ENCODE measurements at regions not wholly inside any gene's neighbourhood (a gene's known extent, or its start where the extent isn't known, plus 50 kb on each side); places are given as distances from the start of the nearest gene placed in this dataset.
A peak's percentile ranks its signal among the peaks of the same experiment; 100 is the strongest.

DNA sequence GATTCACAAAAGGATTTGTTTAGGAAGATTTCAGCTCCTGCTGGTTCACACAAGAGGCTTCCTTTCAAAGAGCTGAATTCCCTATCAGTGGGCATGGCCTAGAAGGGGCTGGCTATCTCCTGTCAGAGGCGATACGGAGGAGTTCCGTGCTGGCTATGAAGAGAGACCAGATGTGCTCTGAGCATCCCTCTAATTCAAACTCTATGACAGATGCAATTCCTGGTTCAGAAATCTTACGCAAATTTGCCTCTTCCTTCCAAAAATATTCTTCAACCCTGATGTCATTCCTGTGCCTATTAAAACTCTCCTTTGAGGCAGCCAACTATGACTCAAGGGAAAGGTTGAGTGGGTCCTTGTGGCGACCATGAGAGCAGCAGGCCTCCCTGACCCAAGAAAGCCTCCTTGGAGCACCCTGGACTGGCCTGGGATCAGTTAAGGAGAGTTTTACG is 139.3 kb upstream of the HES1 start:
- Histone ChIP-seq H3K4me3 (ENCODE audit: low read length in 3 of 3) (peak overlapping the region in 2 of 3 donors; percentile 47 to 71), H3K27me3 (ENCODE audit: control insufficient read depth in 3 of 3, insufficient read depth in 3 of 3, low read length in 3 of 3) (peaks cover 0 to 3% (median 0%) of the 10 kb centered on the region in 3 donors), H3K36me3 (ENCODE audit: control insufficient read depth in 3 of 3, insufficient read depth in 3 of 3, low read length in 3 of 3) (no peaks in the 10 kb centered on the region), H3K27ac (ENCODE audit: low read depth, low read length) (peak overlapping the region; percentile 94), H3K4me1 (ENCODE audit: control insufficient read depth in 3 of 3, insufficient read depth in 3 of 3, low read length in 3 of 3) (peaks cover 39 to 53% (median 45%) of the 10 kb centered on the region in 3 donors), H3K9ac (ENCODE audit: low read depth in 1 of 3, low read length in 3 of 3) (peak overlapping the region; percentile 43 to 79 (median 52)), H3K9me3 (ENCODE audit: control insufficient read depth in 3 of 3, low read length in 3 of 3) (no peaks in the 10 kb centered on the region)

DNA sequence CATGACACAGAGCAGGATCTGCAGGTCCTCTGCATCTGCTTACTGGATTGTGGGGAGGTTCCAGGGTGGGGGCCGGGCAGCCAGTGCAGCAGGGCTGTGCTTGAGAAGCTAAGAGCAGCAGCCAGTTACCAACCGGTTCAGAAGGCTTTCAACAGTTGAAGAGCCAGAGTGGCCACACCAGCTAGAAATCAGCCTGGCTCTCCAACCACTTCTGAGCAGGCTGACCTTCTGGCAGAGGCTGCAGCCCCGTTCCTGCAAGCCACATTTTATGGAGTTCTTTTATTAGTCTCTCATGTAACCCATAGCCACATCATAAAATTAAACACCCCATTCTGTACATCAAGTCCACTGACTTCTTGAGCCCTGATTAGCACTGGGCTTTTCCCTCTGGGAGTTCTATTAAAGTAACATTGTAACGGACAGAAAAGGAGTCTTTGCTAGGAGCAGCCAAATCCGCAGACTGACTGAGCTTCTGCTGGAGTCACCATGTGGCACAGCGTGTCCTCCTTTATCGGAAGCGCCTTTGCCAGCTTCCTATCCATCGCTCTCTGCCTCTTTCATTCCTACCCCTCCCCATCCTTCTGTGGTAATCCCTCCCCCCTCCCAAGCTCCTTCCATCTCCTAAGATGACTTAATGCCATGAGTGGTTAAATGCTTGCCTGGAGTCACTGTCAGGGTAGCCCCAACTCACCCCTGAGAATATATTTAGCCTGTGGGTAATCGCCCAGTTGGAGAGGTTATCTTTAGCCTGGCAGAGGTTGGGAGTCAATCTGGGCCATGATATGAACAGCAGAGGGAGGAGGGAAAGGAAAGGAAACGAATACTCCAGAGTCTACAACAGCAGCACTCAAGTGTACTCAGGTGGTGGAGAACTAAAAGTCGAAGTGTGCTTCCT is 138.5 kb upstream of the HES1 start:
- H3K9me3 ChIP-seq (ENCODE audit: control insufficient read depth in 3 of 3, low read length in 3 of 3): no peaks in the 10 kb centered on the region
- peak overlapping the region; percentile 43 to 79 (median 52) for H3K9ac ChIP-seq (ENCODE audit: low read depth in 1 of 3, low read length in 3 of 3)
- H3K4me1 ChIP-seq (ENCODE audit: control insufficient read depth in 3 of 3, insufficient read depth in 3 of 3, low read length in 3 of 3): peaks cover 40 to 60% (median 51%) of the 10 kb centered on the region in 3 donors
- H3K27me3 ChIP-seq (ENCODE audit: control insufficient read depth in 3 of 3, insufficient read depth in 3 of 3, low read length in 3 of 3): peaks cover 0 to 3% (median 0%) of the 10 kb centered on the region in 3 donors
- peak overlapping the region; percentile 94 for H3K27ac ChIP-seq (ENCODE audit: low read depth, low read length)
- no peaks in the 10 kb centered on the region for H3K36me3 ChIP-seq (ENCODE audit: control insufficient read depth in 3 of 3, insufficient read depth in 3 of 3, low read length in 3 of 3)
- H3K4me3 ChIP-seq (ENCODE audit: low read length in 3 of 3): peak overlapping the region in 2 of 3 donors; percentile 47 to 71

DNA sequence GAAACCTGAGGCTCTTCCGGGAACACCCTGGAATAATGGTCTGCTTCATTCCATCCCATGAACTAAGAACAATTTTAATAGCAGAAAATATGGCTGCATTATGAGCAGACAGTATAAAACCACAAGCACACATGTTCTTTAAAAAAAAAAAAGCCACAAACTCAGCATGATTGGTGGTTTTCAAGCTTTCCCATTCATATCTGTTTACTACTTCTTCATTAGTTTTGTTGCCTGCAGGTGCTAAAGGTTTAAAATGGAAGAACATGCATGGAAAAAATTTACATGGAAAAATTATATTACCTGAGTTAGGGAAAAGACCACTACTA is 137.9 kb upstream of the HES1 start:
- Histone ChIP-seq H3K4me3 (ENCODE audit: low read length in 3 of 3) (no peak overlapping the region), H3K4me1 (ENCODE audit: control insufficient read depth in 3 of 3, insufficient read depth in 3 of 3, low read length in 3 of 3) (peaks cover 44 to 60% (median 55%) of the 10 kb centered on the region in 3 donors), H3K27me3 (ENCODE audit: control insufficient read depth in 3 of 3, insufficient read depth in 3 of 3, low read length in 3 of 3) (peaks cover 0 to 3% (median 0%) of the 10 kb centered on the region in 3 donors), H3K9ac (ENCODE audit: low read depth in 1 of 3, low read length in 3 of 3) (peak overlapping the region; percentile 11 to 46 (median 21)), H3K9me3 (ENCODE audit: control insufficient read depth in 3 of 3, low read length in 3 of 3) (no peaks in the 10 kb centered on the region), H3K27ac (ENCODE audit: low read depth, low read length) (peak overlapping the region; percentile 94), H3K36me3 (ENCODE audit: control insufficient read depth in 3 of 3, insufficient read depth in 3 of 3, low read length in 3 of 3) (no peaks in the 10 kb centered on the region)

DNA sequence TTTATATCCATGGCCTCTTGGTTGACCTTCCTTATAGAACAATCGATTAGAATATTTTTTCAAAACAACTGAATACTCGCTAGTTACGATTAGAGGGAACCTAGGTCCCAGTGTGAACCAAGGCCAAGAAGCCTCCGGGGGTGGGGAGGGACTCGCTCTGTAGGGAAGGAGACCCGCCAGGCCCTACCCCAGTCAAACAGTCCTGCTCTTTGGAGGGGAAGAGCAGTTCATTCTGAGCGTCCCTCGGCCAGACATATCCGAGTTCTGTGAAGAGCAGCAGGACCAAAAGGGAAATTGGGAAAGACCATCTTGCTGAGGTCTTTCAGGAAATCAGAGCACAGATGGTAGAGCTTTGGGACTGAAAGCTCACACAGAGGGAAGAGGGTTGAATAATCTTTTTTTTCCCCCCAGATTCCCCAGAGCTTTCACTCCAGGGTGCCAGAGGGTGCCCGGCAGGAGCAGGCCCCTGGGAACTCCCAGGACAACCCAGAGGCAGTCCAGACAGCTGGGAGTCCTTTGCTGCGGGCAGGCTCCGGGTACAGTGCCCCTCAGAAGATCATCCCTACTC is 137.2 kb upstream of the HES1 start:
- peaks cover 49 to 65% (median 60%) of the 10 kb centered on the region in 3 donors for H3K4me1 ChIP-seq (ENCODE audit: control insufficient read depth in 3 of 3, insufficient read depth in 3 of 3, low read length in 3 of 3)
- peak overlapping the region; percentile 94 for H3K27ac ChIP-seq (ENCODE audit: low read depth, low read length)
- H3K27me3 ChIP-seq (ENCODE audit: control insufficient read depth in 3 of 3, insufficient read depth in 3 of 3, low read length in 3 of 3): no peaks in the 10 kb centered on the region
- no peak overlapping the region for H3K4me3 ChIP-seq (ENCODE audit: low read length in 3 of 3)
- no peaks in the 10 kb centered on the region for H3K36me3 ChIP-seq (ENCODE audit: control insufficient read depth in 3 of 3, insufficient read depth in 3 of 3, low read length in 3 of 3)
- no peaks in the 10 kb centered on the region for H3K9me3 ChIP-seq (ENCODE audit: control insufficient read depth in 3 of 3, low read length in 3 of 3)
- peak overlapping the region in 2 of 3 donors; percentile 11 to 46 for H3K9ac ChIP-seq (ENCODE audit: low read depth in 1 of 3, low read length in 3 of 3)

DNA sequence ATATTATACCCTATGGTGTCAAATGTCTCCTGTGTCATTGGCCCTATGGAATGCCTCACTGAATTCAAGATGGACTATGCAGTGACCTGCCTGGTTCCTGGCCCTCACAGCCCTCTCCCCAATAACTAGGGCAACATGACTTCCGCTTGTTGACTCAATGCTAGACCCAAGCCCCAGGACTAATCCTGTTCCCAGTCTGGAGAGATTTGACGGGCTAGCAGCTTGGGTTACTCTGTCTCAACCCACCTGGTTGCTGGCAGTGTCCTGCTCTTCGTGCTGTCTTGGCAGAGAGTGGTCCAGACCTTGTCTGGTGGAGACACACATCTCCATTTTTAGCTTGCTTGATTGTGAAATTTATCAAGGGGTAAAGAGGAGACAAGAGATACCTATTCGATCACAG is 135.8 kb upstream of the HES1 start:
- peaks cover 59 to 75% (median 69%) of the 10 kb centered on the region in 3 donors for H3K4me1 ChIP-seq (ENCODE audit: control insufficient read depth in 3 of 3, insufficient read depth in 3 of 3, low read length in 3 of 3)
- H3K36me3 ChIP-seq (ENCODE audit: control insufficient read depth in 3 of 3, insufficient read depth in 3 of 3, low read length in 3 of 3): no peaks in the 10 kb centered on the region
- H3K27me3 ChIP-seq (ENCODE audit: control insufficient read depth in 3 of 3, insufficient read depth in 3 of 3, low read length in 3 of 3): no peaks in the 10 kb centered on the region
- peak overlapping the region in 2 of 3 donors; percentile 3 to 47 for H3K9ac ChIP-seq (ENCODE audit: low read depth in 1 of 3, low read length in 3 of 3)
- H3K9me3 ChIP-seq (ENCODE audit: control insufficient read depth in 3 of 3, low read length in 3 of 3): no peaks in the 10 kb centered on the region
- no peak overlapping the region for H3K4me3 ChIP-seq (ENCODE audit: low read length in 3 of 3)
- peak overlapping the region; percentile 77 for H3K27ac ChIP-seq (ENCODE audit: low read depth, low read length)

DNA sequence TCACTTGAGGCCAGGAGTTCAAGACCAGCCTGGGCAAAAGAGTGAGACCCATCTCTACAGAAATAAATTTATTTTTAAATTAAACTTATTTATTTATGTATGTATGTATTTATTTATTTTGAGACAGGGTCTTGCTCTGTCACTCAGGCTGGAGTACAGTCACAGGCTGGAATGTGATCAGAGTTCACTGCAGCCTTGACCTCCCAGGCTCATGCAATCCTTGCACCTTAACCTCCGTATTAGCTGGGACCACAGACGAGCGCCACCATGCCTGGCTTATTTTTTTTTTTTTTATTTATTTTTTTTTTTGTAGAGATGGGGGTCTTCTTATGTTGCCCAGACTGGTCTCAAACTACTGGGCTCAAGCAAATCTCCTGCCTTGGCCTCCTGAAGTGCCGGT is 135.2 kb upstream of the HES1 start:
- peak overlapping the region in 1 of 3 donors; percentile 10 for H3K4me3 ChIP-seq (ENCODE audit: low read length in 3 of 3)
- no peaks in the 10 kb centered on the region for H3K9me3 ChIP-seq (ENCODE audit: control insufficient read depth in 3 of 3, low read length in 3 of 3)
- no peaks in the 10 kb centered on the region for H3K36me3 ChIP-seq (ENCODE audit: control insufficient read depth in 3 of 3, insufficient read depth in 3 of 3, low read length in 3 of 3)
- no peaks in the 10 kb centered on the region for H3K27me3 ChIP-seq (ENCODE audit: control insufficient read depth in 3 of 3, insufficient read depth in 3 of 3, low read length in 3 of 3)
- H3K9ac ChIP-seq (ENCODE audit: low read depth in 1 of 3, low read length in 3 of 3): peak overlapping the region in 1 of 3 donors; percentile 47
- peak overlapping the region; percentile 77 for H3K27ac ChIP-seq (ENCODE audit: low read depth, low read length)
- peaks cover 59 to 70% (median 69%) of the 10 kb centered on the region in 3 donors for H3K4me1 ChIP-seq (ENCODE audit: control insufficient read depth in 3 of 3, insufficient read depth in 3 of 3, low read length in 3 of 3)

DNA sequence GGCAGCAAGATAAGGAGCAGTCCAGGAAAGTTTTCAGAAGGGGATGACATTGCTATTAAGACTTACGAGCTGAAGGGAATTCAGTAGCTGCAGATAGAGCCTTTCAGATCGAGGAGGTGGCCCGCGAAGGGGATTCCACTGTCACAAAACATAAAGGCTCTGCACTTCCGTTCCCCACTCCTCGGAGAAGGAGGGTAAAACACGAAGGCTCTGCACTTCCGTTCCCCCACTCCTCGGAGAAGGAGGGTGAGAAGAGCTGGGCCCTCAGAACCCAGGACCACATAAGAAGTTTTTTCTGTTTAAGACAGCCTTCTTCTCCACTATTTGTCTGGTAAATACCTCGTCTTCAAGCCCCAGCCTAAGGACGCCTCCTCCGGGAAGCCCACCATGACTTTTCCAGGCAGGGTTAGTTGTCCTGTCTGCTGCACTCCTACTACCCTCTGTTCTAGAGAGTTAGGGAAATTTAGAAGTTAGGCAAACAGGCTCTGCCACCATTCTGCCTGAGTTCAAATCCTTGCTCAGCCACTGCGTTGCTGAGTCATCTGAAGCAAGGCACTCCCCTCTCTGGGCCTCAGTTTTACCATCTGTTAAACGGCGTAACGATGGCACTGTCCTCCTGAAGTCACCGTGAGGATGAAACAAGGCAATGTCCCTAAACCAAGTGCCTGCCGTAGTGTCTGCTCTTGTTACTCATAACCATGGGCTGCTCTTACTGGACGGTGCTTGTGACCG is 134.1 kb upstream of the HES1 start:
- H3K9me3 ChIP-seq (ENCODE audit: control insufficient read depth in 3 of 3, low read length in 3 of 3): no peaks in the 10 kb centered on the region
- no peaks in the 10 kb centered on the region for H3K27me3 ChIP-seq (ENCODE audit: control insufficient read depth in 3 of 3, insufficient read depth in 3 of 3, low read length in 3 of 3)
- H3K27ac ChIP-seq (ENCODE audit: low read depth, low read length): peak overlapping the region; percentile 86
- H3K9ac ChIP-seq (ENCODE audit: low read depth in 1 of 3, low read length in 3 of 3): peak overlapping the region in 1 of 3 donors; percentile 11
- H3K36me3 ChIP-seq (ENCODE audit: control insufficient read depth in 3 of 3, insufficient read depth in 3 of 3, low read length in 3 of 3): no peaks in the 10 kb centered on the region
- H3K4me1 ChIP-seq (ENCODE audit: control insufficient read depth in 3 of 3, insufficient read depth in 3 of 3, low read length in 3 of 3): peaks cover 50 to 60% (median 59%) of the 10 kb centered on the region in 3 donors
- H3K4me3 ChIP-seq (ENCODE audit: low read length in 3 of 3): no peak overlapping the region

DNA sequence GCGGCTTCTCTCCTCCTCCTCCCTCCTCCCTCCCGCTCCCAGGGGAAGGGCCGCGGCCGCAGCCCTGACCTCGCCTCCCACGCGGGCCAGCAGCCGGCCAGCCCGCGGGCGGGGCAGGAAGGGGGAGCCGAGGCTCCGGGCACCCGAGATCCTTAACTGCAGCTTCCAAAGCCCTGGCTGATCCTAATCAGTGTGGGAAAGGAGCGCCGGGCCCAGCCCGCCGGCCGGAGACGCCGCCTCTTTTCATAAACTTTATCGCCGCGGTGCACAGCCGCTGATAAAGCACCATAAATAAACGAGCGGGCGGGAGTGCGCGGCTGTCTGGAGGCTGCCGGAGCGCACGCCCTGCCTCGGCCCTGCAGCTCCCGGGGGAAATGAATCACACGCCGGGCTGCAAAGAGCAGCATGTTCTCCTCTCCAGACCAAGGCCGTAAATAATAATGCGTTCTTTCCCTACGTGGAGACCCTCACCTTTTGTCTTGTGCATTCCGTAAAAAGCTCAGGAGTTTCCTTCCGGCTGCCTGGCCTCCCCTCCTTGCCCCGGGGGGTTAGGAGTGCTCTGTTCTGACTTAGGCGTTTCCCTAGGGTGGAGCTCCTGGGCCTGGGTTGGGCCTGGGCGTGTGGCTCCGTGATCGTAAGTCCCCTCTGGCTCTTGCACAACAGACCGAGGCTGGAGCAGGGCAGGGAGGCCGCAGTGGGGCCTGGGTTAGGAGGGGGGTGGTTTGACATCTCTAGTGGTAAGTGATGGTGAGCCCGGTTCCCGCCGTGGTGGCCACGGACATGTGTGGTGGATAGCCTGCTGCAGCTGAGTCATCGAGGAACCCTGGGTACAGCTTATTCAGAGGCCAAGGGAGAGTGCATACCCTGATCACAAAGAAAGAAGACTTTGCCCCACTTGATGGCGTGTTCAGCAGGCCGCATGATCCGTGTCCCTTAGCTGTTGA is 132.6 kb upstream of the HES1 start:
- Histone ChIP-seq H3K4me3 (ENCODE audit: low read length in 3 of 3) (peak overlapping the region; percentile 73 to 77 (median 77)), H3K27ac (ENCODE audit: low read depth, low read length) (peak overlapping the region; percentile 86), H3K36me3 (ENCODE audit: control insufficient read depth in 3 of 3, insufficient read depth in 3 of 3, low read length in 3 of 3) (no peaks in the 10 kb centered on the region), H3K4me1 (ENCODE audit: control insufficient read depth in 3 of 3, insufficient read depth in 3 of 3, low read length in 3 of 3) (peaks cover 36 to 47% (median 45%) of the 10 kb centered on the region in 3 donors), H3K9me3 (ENCODE audit: control insufficient read depth in 3 of 3, low read length in 3 of 3) (no peaks in the 10 kb centered on the region), H3K9ac (ENCODE audit: low read depth in 1 of 3, low read length in 3 of 3) (peak overlapping the region; percentile 70 to 90 (median 88)), H3K27me3 (ENCODE audit: control insufficient read depth in 3 of 3, insufficient read depth in 3 of 3, low read length in 3 of 3) (no peaks in the 10 kb centered on the region)

DNA sequence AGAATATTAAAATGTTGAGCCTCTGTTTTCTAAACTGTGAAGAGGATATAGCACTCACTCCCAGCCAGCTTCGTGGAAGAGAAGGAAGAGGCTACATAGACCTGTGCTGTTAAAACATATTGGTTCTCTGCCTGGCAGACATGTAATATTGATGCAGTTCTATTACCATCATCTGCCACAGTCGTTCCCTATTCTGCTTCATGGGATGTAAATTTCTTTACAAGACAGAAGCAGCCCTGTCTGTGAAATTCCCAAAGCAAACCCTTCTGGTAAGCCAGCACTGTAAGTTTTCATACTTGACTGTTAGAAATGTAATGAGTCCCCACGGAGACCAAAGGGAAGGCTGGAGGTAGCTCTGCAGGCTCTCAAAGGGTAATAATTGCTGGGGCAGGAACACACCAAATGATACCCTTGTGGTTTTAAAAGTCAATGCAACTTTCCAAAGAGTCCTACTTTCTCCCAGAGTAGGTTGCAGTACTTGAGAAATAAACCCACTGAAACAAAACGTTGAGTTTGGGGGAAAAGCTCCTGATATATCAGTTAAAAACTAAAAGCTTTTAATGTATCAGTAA is 129.9 kb upstream of the HES1 start:
- H3K36me3 ChIP-seq (ENCODE audit: control insufficient read depth in 3 of 3, insufficient read depth in 3 of 3, low read length in 3 of 3): no peaks in the 10 kb centered on the region
- H3K4me1 ChIP-seq (ENCODE audit: control insufficient read depth in 3 of 3, insufficient read depth in 3 of 3, low read length in 3 of 3): peaks cover 24 to 36% (median 30%) of the 10 kb centered on the region in 3 donors

More for the DNA sequence above, 129.9 kb upstream of the HES1 start:
- Histone ChIP-seq H3K27ac (ENCODE audit: low read depth, low read length) (no peak overlapping the region), H3K27me3 (ENCODE audit: control insufficient read depth in 3 of 3, insufficient read depth in 3 of 3, low read length in 3 of 3) (no peaks in the 10 kb centered on the region), H3K9me3 (ENCODE audit: control insufficient read depth in 3 of 3, low read length in 3 of 3) (no peaks in the 10 kb centered on the region), H3K4me3 (ENCODE audit: low read length in 3 of 3) (no peak overlapping the region), H3K9ac (ENCODE audit: low read depth in 1 of 3, low read length in 3 of 3) (no peak overlapping the region)
